Neutrophil (primary cell): ENCODE measurements at regions not wholly inside any gene's neighbourhood (a gene's known extent, or its start where the extent isn't known, plus 50 kb on each side); places are given as distances from the start of the nearest gene placed in this dataset.
A peak's percentile ranks its signal among the peaks of the same experiment; 100 is the strongest.
"Not testable (repeated sequence)": the region's sequence is repeated elsewhere in the genome, so short reads cannot be mapped to it uniquely, and the experiment has no call there.

Experiments
- H3K27ac ChIP-seq: fragments of 200-600 bp; sonication (generic); 2 replicates; pipeline ENCODE4 v1.5.1; 2016; ENCODE audit warnings: mild to moderate bottlenecking, moderate library complexity
- H3K27me3 ChIP-seq: fragments of 200-600 bp; sonication (generic); 2 replicates; pipeline ENCODE4 v1.6.0; 2016; ENCODE audit warnings: mild to moderate bottlenecking
- H3K36me3 ChIP-seq: fragments of 200-600 bp; sonication (generic); 2 replicates; pipeline ENCODE4 v1.5.1; 2017
- H3K4me1 ChIP-seq, 2 experiments: fragments of 200-600 bp in 1 of 2; sonication (generic) in 1 of 2; 1 replicate in 1 of 2; 2 replicates in 1 of 2; pipeline versions ENCODE4 v1.5.1 to v1.6.1; 2013 to 2016; ENCODE audit warnings: low read depth in 1 of 2, low read length in 1 of 2, mild to moderate bottlenecking in 1 of 2, moderate library complexity in 1 of 2; ENCODE audit not compliant: control insufficient read depth in 1 of 2, insufficient read depth in 1 of 2
- H3K4me3 ChIP-seq, 2 experiments: fragments of 200-600 bp in 1 of 2; sonication (generic) in 1 of 2; 1 replicate in 1 of 2; 2 replicates in 1 of 2; pipeline ENCODE4 v1.5.1; 2013 to 2016; ENCODE audit warnings: low read depth in 1 of 2, low read length in 1 of 2, mild to moderate bottlenecking in 1 of 2, moderate library complexity in 1 of 2
- H3K9me3 ChIP-seq: fragments of 200-600 bp; sonication (generic); 2 replicates; pipeline ENCODE4 v1.5.1; 2016
- TF ChIP-seq, protein P1 (sequence below): fragments of 200-600 bp; sonication (generic); IDR thresholded peaks from 2 replicates; pipeline ENCODE4 v1.5.1; 2016; ENCODE audit warnings: antibody characterized with exemption

DNA sequence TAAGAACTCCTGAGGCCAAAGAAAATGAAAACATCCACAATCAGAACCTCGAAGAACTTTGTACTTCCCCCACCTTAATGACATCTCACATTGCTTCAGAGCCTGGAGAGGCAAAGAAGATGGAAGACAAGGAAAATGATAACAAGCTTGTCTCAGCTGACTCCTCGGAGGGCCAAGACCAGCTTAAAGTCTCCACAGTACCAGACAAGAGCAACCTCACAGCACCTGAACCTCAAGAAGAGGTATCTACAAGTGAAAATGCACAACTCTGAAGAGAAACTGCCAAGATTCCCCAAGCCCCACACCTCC is 97.5 kb downstream of the HNRNPD start:
- H3K36me3 ChIP-seq, result no peaks in the 10 kb centered on the region
- H3K9me3 ChIP-seq, result no peaks in the 10 kb centered on the region
- TF ChIP-seq, protein P1, sequence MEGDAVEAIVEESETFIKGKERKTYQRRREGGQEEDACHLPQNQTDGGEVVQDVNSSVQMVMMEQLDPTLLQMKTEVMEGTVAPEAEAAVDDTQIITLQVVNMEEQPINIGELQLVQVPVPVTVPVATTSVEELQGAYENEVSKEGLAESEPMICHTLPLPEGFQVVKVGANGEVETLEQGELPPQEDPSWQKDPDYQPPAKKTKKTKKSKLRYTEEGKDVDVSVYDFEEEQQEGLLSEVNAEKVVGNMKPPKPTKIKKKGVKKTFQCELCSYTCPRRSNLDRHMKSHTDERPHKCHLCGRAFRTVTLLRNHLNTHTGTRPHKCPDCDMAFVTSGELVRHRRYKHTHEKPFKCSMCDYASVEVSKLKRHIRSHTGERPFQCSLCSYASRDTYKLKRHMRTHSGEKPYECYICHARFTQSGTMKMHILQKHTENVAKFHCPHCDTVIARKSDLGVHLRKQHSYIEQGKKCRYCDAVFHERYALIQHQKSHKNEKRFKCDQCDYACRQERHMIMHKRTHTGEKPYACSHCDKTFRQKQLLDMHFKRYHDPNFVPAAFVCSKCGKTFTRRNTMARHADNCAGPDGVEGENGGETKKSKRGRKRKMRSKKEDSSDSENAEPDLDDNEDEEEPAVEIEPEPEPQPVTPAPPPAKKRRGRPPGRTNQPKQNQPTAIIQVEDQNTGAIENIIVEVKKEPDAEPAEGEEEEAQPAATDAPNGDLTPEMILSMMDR, result no peak
- no peak overlapping the region for H3K4me3 ChIP-seq
- H3K4me1 ChIP-seq, result peaks cover 20 to 28% of the 10 kb centered on the region in 2 experiments
- H3K27me3 ChIP-seq, result peaks cover 46% of the 10 kb centered on the region
- H3K27ac ChIP-seq, result no peak overlapping the region

DNA sequence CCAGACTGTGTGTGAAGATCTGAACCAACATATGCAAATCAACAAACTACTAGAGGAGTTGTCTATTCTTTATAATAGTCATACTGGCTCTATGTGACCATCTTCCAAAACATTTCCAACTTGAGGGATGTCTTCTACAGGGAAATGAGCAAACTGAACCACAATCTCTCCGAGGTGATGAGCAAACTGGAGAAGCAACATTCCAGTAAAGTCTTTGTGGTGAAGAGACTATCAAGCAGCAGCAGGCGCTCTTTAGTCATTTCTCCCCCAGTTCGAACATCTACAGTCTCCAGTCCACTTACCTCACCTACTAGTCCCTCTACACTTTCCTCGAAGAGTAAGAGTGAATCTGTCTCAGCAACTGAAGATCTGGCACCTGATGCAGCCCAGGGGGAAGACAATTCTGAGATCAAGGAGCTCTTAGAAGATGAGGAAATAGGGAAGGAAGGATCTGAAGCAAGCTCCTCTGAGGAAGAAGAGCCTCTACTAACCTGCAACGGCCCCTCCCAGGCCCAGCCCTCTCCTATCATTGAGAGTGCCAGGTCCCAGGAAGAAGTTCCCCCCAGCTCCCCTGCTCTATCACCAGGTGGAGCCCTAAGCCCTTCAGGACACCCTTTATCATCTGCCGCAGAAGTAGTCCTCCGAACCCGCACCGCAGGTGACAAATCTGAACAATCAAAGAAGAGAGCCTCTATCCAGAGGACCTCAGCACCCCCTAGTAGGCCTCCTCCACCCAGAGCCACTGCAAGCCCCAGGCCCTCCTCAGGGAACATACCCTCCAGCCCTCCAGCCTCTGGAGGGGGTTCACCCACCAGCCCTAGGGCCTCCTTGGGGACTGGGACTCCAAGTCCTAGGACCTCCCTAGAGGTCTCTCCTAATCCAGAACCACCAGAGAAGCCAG is 98.1 kb downstream of the HNRNPD start:
- H3K9me3 ChIP-seq, result no peaks in the 10 kb centered on the region
- no peaks in the 10 kb centered on the region for H3K36me3 ChIP-seq
- peak overlapping the region in 1 of 2 experiments; percentile 32 for H3K4me3 ChIP-seq
- H3K27ac ChIP-seq, result peak overlapping the region; percentile 13
- TF ChIP-seq, protein P1, result no peak
- H3K27me3 ChIP-seq, result peaks cover 51% of the 10 kb centered on the region
- H3K4me1 ChIP-seq, result peaks cover 20 to 28% of the 10 kb centered on the region in 2 experiments

DNA sequence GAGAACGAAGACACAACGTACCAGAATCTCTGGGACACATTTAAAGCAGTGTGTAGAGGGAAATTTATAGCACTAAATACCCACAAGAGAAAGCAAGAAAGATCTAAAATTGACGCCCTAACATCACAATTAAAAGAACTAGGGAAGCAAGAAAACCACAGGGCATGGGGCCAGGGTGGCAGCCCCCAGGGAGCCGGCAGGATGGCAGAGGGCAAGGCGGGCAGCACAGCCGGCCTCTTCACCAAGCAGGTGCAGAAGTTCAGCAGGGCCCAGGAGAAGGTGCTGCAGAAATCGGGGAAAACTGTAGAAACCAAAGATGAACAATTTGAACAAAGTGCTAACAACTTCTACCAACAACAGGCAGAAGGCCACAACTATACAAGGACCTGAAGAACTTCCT is 99.1 kb downstream of the HNRNPD start:
- H3K27ac ChIP-seq, H3K9me3 ChIP-seq, H3K4me3 ChIP-seq, H3K36me3 ChIP-seq: not testable (repeated sequence)
- Histone ChIP-seq H3K27me3 (peaks cover 55% of the 10 kb centered on the region), H3K4me1 (peaks cover 20 to 28% of the 10 kb centered on the region in 2 experiments)

DNA sequence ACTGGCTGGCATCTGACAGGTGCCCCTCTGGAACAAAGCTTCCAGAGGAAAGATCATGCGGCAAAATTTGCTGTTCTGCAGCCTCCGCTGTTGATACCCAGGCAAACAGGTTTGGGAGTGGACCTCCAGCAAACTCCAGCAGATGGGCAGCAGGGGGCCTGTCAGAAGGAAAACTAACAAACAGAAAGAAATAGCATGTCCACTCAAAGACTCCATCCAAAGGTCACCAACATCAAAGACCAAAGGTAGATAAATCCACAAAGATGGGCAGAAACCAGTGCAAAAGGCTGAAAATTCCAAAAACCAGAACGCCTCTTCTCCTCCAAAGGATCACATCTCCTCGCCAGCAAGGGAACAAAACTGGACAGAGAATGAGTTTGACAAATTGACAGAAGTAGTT is 101.3 kb downstream of the HNRNPD start:
- H3K27me3 ChIP-seq, result peaks cover 44% of the 10 kb centered on the region
- H3K27ac ChIP-seq, H3K36me3 ChIP-seq, H3K9me3 ChIP-seq, H3K4me3 ChIP-seq: not testable (repeated sequence)
- H3K4me1 ChIP-seq, result peaks cover 31 to 39% of the 10 kb centered on the region in 2 experiments

DNA sequence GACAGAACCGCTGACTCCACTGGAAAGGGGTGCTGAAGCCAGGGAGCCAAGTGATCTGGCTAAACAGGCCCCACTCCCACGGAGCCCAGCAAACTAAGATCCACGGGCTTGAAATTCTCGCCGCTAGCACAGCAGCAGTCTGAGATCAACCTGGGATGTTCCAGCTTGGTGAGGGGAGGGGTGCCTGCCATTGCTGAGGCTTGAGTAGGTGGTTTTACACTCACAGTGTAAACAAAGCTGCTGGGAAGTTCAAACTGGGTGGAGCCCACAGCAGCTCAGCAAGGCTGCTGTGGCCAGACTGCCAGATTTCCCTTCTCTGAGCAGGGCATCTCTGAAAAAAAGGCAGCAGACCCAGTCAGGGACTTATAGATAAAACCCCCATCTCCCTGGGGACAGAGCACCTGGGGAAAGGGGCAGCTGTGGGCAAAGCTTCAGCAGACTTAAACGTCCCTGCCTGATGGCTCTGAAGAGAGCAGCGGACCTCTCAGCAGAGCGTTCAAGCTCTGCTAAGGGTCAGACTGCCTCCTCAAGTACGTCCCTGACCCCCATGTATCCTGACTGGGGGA is 101.8 kb downstream of the HNRNPD start:
- not testable (repeated sequence) for H3K27ac ChIP-seq, H3K9me3 ChIP-seq, H3K4me3 ChIP-seq, H3K36me3 ChIP-seq
- Histone ChIP-seq H3K27me3 (peaks cover 44% of the 10 kb centered on the region), H3K4me1 (peaks cover 37 to 44% of the 10 kb centered on the region in 2 experiments)

DNA sequence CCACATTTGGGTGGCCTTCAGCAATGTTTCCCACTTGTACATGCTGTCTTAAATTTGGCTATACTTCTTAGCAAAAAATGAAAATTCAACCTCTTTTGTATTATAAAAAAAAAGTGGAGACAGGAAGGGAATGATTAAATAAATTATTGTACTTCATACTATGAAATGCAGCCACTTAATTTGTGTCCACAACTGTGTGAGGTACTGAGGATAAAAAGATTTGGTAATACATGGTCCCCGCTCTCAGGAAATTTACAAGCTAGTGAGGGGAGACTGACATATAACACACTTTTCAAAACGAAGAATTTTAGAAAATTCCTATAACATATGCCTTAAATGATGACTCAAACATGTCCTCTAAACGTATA is 105.0 kb downstream of the HNRNPD start:
- no peaks in the 10 kb centered on the region for H3K9me3 ChIP-seq
- TF ChIP-seq, protein P1, result no peak
- H3K27me3 ChIP-seq, result peaks cover 34% of the 10 kb centered on the region
- peak overlapping the region in 1 of 2 experiments; percentile 20 for H3K4me3 ChIP-seq
- H3K36me3 ChIP-seq, result no peaks in the 10 kb centered on the region
- H3K4me1 ChIP-seq, result peaks cover 18 to 24% of the 10 kb centered on the region in 2 experiments
- H3K27ac ChIP-seq, result no peak overlapping the region
